H1 (cell line): ENCODE measurements at regions not wholly inside any gene's neighbourhood (a gene's known extent, or its start where the extent isn't known, plus 50 kb on each side); places are given as distances from the start of the nearest gene placed in this dataset.

Experiments
- NRF1 ChIP-seq: IDR thresholded peaks from 2 replicates; pipeline ENCODE4 v1.6.1; 2011; ENCODE audit warnings: mild to moderate bottlenecking, low read depth, low read length, improper control_type of control experiment
- TF ChIP-seq, protein P1 (sequence below): fragments of 300-600 bp; sonication (generic); IDR thresholded peaks from 2 replicates; pipeline ENCODE4 v1.7.1; 2012; ENCODE audit warnings: low read length, moderate library complexity, mild to moderate bottlenecking, inconsistent platforms; ENCODE audit not compliant: insufficient replicate concordance

DNA sequence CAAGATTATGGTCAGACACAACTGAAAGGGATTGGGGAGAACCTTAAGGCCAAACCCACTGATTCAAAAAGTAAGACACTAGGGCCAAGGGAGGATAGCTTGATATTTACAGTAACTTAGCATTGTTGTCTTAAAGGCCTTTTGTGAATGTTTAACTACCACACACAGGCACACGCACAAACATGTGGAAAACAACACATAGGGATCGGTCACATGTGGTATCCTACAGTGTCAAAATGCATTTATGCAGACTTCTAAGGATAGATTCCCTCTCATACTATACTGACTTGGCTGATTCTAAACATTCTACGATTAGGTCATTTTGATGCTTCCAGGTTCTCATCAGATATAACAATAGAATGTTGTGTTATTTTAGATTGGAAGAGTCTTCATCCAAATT lies 638.9 kb upstream of the LRRTM1 start (continued):
- TF ChIP-seq, protein P1, sequence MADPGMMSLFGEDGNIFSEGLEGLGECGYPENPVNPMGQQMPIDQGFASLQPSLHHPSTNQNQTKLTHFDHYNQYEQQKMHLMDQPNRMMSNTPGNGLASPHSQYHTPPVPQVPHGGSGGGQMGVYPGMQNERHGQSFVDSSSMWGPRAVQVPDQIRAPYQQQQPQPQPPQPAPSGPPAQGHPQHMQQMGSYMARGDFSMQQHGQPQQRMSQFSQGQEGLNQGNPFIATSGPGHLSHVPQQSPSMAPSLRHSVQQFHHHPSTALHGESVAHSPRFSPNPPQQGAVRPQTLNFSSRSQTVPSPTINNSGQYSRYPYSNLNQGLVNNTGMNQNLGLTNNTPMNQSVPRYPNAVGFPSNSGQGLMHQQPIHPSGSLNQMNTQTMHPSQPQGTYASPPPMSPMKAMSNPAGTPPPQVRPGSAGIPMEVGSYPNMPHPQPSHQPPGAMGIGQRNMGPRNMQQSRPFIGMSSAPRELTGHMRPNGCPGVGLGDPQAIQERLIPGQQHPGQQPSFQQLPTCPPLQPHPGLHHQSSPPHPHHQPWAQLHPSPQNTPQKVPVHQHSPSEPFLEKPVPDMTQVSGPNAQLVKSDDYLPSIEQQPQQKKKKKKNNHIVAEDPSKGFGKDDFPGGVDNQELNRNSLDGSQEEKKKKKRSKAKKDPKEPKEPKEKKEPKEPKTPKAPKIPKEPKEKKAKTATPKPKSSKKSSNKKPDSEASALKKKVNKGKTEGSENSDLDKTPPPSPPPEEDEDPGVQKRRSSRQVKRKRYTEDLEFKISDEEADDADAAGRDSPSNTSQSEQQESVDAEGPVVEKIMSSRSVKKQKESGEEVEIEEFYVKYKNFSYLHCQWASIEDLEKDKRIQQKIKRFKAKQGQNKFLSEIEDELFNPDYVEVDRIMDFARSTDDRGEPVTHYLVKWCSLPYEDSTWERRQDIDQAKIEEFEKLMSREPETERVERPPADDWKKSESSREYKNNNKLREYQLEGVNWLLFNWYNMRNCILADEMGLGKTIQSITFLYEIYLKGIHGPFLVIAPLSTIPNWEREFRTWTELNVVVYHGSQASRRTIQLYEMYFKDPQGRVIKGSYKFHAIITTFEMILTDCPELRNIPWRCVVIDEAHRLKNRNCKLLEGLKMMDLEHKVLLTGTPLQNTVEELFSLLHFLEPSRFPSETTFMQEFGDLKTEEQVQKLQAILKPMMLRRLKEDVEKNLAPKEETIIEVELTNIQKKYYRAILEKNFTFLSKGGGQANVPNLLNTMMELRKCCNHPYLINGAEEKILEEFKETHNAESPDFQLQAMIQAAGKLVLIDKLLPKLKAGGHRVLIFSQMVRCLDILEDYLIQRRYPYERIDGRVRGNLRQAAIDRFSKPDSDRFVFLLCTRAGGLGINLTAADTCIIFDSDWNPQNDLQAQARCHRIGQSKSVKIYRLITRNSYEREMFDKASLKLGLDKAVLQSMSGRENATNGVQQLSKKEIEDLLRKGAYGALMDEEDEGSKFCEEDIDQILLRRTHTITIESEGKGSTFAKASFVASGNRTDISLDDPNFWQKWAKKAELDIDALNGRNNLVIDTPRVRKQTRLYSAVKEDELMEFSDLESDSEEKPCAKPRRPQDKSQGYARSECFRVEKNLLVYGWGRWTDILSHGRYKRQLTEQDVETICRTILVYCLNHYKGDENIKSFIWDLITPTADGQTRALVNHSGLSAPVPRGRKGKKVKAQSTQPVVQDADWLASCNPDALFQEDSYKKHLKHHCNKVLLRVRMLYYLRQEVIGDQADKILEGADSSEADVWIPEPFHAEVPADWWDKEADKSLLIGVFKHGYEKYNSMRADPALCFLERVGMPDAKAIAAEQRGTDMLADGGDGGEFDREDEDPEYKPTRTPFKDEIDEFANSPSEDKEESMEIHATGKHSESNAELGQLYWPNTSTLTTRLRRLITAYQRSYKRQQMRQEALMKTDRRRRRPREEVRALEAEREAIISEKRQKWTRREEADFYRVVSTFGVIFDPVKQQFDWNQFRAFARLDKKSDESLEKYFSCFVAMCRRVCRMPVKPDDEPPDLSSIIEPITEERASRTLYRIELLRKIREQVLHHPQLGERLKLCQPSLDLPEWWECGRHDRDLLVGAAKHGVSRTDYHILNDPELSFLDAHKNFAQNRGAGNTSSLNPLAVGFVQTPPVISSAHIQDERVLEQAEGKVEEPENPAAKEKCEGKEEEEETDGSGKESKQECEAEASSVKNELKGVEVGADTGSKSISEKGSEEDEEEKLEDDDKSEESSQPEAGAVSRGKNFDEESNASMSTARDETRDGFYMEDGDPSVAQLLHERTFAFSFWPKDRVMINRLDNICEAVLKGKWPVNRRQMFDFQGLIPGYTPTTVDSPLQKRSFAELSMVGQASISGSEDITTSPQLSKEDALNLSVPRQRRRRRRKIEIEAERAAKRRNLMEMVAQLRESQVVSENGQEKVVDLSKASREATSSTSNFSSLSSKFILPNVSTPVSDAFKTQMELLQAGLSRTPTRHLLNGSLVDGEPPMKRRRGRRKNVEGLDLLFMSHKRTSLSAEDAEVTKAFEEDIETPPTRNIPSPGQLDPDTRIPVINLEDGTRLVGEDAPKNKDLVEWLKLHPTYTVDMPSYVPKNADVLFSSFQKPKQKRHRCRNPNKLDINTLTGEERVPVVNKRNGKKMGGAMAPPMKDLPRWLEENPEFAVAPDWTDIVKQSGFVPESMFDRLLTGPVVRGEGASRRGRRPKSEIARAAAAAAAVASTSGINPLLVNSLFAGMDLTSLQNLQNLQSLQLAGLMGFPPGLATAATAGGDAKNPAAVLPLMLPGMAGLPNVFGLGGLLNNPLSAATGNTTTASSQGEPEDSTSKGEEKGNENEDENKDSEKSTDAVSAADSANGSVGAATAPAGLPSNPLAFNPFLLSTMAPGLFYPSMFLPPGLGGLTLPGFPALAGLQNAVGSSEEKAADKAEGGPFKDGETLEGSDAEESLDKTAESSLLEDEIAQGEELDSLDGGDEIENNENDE: no peak
- no peak for TF ChIP-seq NRF1
